GM19238 (cell line): ENCODE measurements at regions not wholly inside any gene's neighbourhood (a gene's known extent, or its start where the extent isn't known, plus 50 kb on each side); places are given as distances from the start of the nearest gene placed in this dataset.
"Not testable (repeated sequence)": the region's sequence is repeated elsewhere in the genome, so short reads cannot be mapped to it uniquely, and the experiment has no call there.

Experiments
- DNase-seq: peaks from one replicate; pipeline ENCODE4 v3.0.0; 2011; ENCODE audit warnings: low spot score; ENCODE audit not compliant: insufficient read length

GRCh38 chr22:23395530-23396361 is 184.3 kb downstream of the IGLL1 start:
- DNase-seq = no peak

DNA sequence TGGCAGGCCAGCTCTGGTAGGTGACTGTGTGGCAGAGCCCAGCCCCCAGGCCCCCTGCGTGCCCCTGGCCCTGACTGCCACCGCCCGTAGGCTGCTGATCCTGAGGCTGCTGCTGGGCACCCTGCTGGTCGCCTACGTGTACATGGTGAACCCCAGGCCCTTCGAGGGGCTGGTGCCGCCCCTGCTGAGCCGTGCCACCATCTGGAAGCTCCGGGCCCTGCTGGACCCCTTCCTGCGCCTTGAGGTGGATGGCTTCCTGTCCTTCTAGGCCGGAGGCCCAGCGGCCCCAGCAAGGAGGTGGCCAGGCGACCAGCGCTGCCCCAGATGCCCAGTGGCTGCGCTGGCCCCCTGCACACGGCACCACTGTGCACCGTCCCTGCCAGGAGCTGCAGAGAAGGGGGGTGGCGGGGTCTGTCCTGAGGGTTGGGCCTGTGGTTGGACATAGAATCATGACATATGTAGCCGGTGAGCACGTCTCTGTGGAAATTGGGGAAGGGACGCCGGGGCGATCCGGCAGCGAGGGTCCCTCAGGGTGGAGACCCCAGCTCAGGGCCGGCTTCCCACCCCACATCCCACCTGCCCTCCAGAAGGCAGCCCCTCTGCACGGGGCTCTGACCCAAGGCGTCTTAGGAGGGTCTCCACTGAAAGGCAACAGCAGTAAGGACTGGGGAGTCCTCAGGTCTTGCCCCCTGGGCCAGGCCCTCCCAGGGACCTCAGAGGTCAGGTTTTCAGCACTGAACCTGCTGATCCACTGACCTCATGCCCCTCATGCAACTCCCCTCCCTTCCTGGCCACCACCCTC is 185.4 kb downstream of the IGLL1 start:
- DNase-seq = no peak

GRCh38 chr22:23393721-23394320 is 186.3 kb downstream of the IGLL1 start:
- DNase-seq = no peak

DNA sequence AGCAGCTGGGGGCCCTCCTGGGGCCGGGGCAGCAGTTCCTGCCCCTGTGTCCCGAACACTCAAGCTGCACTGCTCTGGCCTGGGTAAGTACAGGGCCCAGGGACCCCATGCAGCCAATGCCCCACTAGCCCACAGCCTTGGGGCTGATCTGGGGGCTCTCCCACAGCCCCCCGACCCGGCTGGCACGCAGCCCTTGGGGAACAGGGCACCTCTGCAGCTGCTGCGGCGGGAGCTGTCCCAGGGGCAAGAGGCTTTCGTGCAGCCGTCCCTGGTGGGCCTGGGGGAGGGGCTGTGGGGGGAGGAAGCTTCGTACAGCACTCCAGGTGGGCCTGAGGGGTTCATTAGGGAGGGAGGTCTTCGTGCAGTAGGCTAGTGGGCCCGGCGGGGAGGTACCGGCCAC is 186.9 kb downstream of the IGLL1 start:
- not testable (repeated sequence) for DNase-seq

- DNase-seq = no peak
Observed at GRCh38 chr22:23392420-23393121, 187.5 kb downstream of the IGLL1 start.

- no peak for DNase-seq
Observed at GRCh38 chr22:23391022-23391421, 189.1 kb downstream of the IGLL1 start.

DNA sequence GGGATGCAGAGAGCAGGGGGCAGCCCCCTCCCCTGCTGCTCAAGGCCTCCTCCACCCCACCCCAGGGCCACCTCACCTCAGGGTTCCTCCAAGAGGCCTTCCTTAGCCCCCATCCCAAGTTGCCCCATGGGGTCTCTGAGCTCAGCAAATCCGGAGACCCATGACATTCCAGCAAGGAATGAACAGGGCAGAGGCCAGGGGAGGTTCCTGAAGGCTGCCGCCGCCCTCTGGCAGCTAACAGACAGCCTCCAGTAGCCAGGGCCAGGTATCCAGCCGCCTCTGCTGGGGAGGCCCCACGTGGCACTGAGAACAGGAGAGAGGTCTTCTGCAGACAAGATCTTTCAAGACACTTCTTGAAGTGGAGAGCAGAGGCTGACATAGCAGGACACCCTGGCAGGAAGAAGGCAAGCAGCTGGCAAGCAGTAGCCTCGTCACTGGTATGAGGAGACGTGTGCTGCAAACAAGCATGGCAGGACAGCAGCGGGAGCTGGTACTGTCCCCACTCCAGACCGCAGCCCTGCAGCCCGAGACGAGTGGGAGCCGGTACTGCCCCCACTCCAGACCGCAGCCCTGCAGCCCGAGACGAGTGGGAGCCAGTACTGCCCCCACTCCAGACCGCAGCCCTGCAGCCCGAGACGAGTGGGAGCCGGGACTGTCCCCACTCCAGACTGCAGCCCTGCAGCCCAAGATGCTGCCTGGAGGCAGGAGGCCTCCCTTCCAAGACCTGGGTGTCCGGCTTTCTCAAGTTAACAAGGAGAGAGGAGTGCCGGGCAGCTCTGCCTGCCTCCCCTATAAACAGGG is 190.6 kb downstream of the IGLL1 start:
- DNase-seq = no peak

DNA sequence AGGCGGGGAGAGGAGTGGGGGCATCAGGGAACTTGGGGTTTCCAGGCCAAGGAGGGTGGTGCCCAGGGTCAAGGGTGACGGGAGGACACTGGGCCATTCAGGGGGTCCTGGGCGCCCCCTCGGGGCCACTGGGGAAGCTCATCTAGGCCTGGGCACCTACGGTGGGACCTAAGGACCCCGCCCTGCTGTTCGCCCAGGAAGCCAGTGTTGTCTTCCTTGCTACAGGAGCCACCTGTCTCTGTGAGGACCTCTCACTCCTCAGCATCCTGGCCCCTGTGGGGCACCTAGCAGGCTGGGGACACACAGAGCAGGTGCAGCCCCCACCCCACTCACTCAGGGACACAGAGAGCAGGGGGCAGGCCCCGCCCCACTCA is 191.6 kb downstream of the IGLL1 start:
- DNase-seq = no peak

GRCh38 chr22:23387827-23388516 is 192.1 kb downstream of the IGLL1 start:
- no peak for DNase-seq

- no peak for DNase-seq
Observed at GRCh38 chr22:23386822-23387580, 193.1 kb downstream of the IGLL1 start.

DNA sequence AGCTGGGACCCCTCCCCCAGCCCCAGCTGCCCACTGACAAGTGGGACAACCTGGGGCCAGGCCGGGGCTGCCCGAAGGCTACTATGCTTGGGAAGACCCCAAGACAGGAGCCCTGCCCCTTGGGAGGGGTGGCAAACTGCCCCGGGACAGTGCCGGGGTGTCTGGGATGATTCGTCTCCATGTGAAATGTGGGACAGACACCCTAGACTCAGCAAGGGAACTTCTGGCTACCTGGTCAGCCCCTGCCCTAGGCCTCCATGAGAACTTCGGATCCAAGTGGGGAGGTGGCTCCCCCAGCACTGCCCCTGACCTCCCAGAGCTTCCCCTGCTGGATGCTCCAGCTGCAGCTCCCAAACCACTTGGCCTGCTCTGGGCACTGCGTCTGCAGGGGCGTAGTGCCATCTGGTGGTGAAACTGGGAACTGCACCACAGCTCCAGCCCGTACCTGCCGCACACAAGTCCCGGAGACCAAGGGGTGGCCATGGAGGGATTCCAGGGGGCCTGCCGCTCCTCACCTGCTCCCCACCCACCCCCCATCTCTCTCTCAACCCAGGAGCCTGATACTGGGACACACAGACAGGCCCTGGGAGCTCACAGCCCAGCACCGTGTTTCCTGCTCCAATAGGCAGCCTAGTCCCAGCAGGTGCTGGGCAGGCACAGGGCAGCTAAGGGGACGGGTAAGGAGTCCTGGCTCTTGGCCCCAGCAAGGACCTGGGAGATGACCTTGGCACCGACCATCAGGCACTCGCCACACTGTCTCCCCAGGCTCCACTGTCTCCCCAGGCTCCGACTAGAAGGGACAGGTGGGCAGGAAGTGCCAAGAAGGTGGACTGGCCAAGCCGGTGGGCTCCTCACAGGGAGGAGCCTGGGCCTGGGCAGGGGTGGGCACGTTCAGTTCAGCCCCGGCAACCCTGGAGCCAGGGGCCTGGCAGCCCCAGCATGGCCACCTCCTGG is 194.1 kb downstream of the IGLL1 start:
- peak; percentile 93 for DNase-seq

GRCh38 chr22:23384923-23385677 is 195.0 kb downstream of the IGLL1 start:
- DNase-seq = no peak

GRCh38 chr22:23384431-23384830 is 195.7 kb downstream of the IGLL1 start:
- DNase-seq = no peak

GRCh38 chr22:23383491-23384361 is 196.4 kb downstream of the IGLL1 start:
- no peak for DNase-seq

DNA sequence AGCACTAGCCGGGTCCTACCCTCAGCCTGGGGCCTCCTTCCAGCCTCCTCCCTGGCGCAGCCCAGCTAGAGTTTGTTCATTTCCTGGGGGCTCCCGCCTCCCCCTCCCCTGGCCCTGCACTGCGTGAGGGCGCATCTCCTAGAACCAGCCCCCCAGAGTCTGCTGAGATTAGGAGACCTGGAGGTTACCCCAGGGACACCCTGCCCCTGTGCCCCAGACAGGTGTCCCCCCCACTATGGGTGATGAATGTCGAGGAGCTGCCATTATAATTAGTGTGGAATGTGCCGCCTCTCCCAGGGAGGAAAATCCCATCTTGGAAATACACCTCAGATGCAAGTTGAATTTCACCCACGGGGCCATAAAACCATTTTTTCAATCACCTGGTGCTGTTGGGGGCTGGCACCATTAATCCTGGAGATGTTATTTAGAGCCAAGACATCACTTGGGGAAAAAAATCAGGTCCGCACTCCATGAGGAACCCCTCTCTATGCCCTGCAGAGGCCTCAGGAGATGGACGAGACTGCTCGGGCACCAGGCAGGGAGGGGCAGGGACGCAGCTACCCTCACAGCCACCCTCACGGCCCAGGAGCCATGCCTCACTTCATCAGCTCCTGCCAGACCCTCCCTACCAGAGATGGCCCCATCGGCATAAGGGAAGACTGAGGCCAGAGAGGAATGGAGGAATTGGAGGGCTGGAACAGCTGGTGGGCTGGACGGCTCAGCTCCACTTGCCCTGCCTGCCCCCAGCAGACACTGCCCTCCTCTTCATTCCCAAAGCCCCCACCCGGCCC is 197.5 kb downstream of the IGLL1 start:
- DNase-seq = no peak
